ENCODE measurements at regions not wholly inside any gene's neighbourhood (a gene's known extent, or its start where the extent isn't known, plus 50 kb on each side); places are given as distances from the start of the nearest gene placed in this dataset.

GRCh38 chr1:119294722-119295121, 73.9 kb upstream of the HAO2 start:
- no peak for DNase-seq
- Histone ChIP-seq H3F3A (replicated peaks; ENCODE audit: insufficient read depth) (no peaks in the 10 kb centered on the region), H3K79me2 (ENCODE audit: insufficient read depth) (no peaks in the 10 kb centered on the region), H3K9ac (no peak overlapping the region), H3K4me3 (ENCODE audit: low read depth in 2 of 2, low read length in 1 of 2) (no peak overlapping the region), H3K4me2 (no peak overlapping the region), H3K4me1 (ENCODE audit: control insufficient read depth in 1 of 2, insufficient read depth in 2 of 2, low read depth in 1 of 2, low read length in 1 of 2) (no peaks in the 10 kb centered on the region), H3K9me2 (no peaks in the 10 kb centered on the region), H3K27ac (ENCODE audit: low read depth in 2 of 2, low read length in 1 of 2) (no peak overlapping the region), H3K36me3 (replicated peaks in 1 of 2; ENCODE audit: control insufficient read depth in 1 of 2, insufficient read depth in 2 of 2, low read length in 1 of 2) (no peaks in the 10 kb centered on the region), H3K27me3 (ENCODE audit: insufficient read depth) (peaks cover 18% of the 10 kb centered on the region; the same call in 1 of the 2 replicates), H3K9me3 (no peaks in the 10 kb centered on the region), H2AFZ (ENCODE audit: low read depth) (no peak overlapping the region), H4K20me1 (ENCODE audit: insufficient read depth) (no peaks in the 10 kb centered on the region)
- CTCF ChIA-PET, result interaction anchor here (0.9 to 1.6 kb wide), 4 partner anchors 8 to 20 kb away, joined by 3 to 6 read pairs (median 4); no protein-coding TSS in a partner anchor
- TF ChIP-seq ZBTB33 (IDR thresholded peaks at IDR 0.05; ENCODE audit: borderline replicate concordance, low read depth) (no peak), NRF1 (IDR thresholded peaks at IDR 0.05; ENCODE audit: low read depth, low read length) (no peak), GABPA (IDR thresholded peaks at IDR 0.05; ENCODE audit: low read depth) (no peak), NFIC (IDR thresholded peaks at IDR 0.05; ENCODE audit: borderline replicate concordance) (no peak), TAF1 (IDR thresholded peaks at IDR 0.05; ENCODE audit: borderline replicate concordance, low read depth, low read length) (no peak), PBX3 (IDR thresholded peaks at IDR 0.05) (no peak), RFX5 (IDR thresholded peaks at IDR 0.05; ENCODE audit: low read length) (no peak), CTCF (IDR thresholded peaks at IDR 0.05) (no peak), MXI1 (IDR thresholded peaks at IDR 0.05; ENCODE audit: low read depth, low read length) (no peak), RAD21 (IDR thresholded peaks at IDR 0.05; ENCODE audit: low read length) (no peak), RXRA (IDR thresholded peaks at IDR 0.05; ENCODE audit: borderline replicate concordance, low read depth) (no peak), MEF2A (IDR thresholded peaks at IDR 0.05; ENCODE audit: borderline replicate concordance, low read depth) (no peak), CHD2 (IDR thresholded peaks at IDR 0.05; ENCODE audit: low read length, partially characterized antibody) (no peak), POLR2AphosphoS5 (IDR thresholded peaks at IDR 0.05; ENCODE audit: low read depth, low read length) (no peak), YY1 (IDR thresholded peaks at IDR 0.05; ENCODE audit: low read depth) (no peak)
- POLR2A ChIA-PET, result no interaction called here
- WGBS (ENCODE audit: low lambda C conversion rate), result 0% methylated on average over 2 of the region's 2 CpGs
